Upper lobe of left lung (tissue), 4 donors: ENCODE measurements at regions not wholly inside any gene's neighbourhood (a gene's known extent, or its start where the extent isn't known, plus 50 kb on each side); places are given as distances from the start of the nearest gene placed in this dataset.

Source experiments
- CTCF ChIP-seq, 6 experiments: fragments of 450-650 bp in 4 of 6; fragments of 200-600 bp in 2 of 6; sonication (generic) in 2 of 6; IDR thresholded peaks; one replicate each; pipeline ENCODE4 v1.5.1; 2016 to 2019; ENCODE audit warnings: antibody characterized with exemption in 6 of 6
- POLR2AphosphoS5 ChIP-seq, 2 donors: sonication (generic); formaldehyde crosslinking; IDR thresholded peaks; one replicate each; pipeline ENCODE4 v1.5.1; 2017; ENCODE audit warnings: antibody characterized with exemption in 2 of 2

DNA sequence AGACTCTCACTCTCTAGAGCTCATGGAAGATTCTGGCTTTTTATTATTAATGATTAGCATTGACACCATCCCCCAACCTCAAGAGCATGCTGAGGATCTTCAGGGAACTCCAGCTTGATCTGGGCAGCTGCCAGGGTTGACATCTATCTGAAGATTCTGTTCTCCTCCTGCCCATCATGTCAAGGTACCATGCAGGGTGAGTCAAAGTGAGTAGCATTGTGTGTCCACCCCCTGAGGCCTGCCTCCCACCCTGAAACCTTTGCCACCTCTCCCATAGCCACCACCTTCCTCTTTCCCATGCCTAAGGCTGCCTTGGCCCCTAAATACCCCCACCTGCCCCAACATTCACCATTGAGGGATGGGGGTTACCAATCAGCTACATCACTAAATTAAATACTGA lies 70.1 kb upstream of the SLCO3A1 start:
- TF ChIP-seq CTCF (IDR thresholded peaks at IDR 0.05) = no peak
- no peak for TF ChIP-seq POLR2AphosphoS5 (IDR thresholded peaks at IDR 0.05)
